HG02852 (cell line): ENCODE measurements at regions not wholly inside any gene's neighbourhood (a gene's known extent, or its start where the extent isn't known, plus 50 kb on each side); places are given as distances from the start of the nearest gene placed in this dataset.

Experiments used
- ATAC-seq: cut with Tn5 transposase; IDR thresholded peaks from one replicate; pipeline ENCODE4 v1.9.1; 2021; ENCODE audit warnings: mild to moderate bottlenecking, moderate library complexity; ENCODE audit not compliant: unreplicated experiment

DNA sequence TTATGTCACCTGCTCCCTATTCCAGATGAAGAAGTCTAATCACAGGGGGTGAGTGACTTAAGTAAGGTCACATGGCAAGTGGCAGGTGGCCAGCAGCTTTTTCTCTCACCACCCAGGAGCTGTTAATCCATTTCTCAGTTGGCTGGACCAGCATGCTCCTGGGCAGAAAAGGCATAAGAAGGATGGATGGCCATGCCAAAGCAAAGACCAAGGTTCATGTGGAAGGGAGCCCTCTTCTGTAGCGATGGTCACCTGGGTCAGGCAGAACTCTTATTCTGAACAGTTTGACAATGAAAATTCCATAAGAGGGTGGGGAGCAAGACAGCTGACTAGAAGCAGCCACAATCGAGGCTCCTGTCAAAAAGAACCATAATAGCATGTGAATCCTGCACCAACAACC is 538.1 kb downstream of the SUCLA2 start:
- no peak for ATAC-seq

DNA sequence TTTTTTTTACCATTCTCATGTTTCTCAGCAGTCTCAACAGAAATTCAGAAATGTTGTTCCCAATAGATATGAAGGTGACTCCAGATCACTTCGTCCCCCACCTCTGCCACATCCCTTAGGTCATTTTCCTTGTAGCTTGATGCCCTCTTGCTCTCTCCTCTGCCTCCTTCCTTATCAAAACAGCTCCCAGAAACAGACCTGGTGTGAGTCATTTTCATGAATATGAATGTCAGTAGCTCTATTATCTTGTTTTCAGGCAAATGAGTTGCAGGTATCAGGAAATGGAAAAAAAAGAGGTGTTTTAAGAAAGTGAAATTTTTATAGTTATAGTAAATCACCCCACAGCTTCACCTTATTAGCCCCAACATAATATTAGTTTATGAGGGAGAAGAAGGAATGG is 539.3 kb downstream of the SUCLA2 start:
- no peak for ATAC-seq

DNA sequence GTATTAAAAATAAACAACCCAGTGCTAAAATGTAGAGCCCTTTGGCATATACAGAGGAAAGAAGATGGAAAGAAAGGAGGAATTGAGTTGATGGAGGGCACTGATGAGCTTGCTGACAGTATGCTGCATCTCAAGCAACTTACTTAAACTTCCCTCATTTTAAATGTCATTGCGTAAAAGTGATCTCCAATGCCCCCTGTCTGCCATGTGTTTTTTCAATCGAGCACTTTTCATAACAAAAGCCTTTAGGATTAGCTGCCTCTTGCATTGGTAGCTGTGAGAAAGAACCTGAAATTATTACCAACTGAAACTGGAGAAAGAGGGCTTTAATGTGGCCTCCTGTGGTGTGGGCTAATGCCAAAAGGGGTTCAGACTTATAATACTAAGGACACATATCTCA is 541.6 kb downstream of the SUCLA2 start:
- no peak for ATAC-seq

DNA sequence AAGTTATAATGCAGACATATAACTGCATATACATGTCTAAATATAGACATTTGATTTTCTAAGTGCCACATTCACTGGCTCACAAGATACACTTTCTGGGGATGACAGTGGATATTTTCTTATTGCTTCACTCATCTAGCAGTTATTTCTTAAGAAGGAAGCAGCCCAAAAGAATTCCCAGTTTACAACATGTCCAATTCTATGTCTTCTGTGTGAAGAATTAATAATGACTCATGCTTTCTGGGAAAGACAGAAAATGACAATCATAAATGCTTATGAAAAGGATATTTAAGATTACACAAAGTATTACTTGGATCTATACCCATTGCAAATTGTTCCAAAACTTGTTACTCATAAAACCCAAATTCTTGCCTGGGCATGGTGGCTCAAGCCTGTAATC is 543.4 kb downstream of the SUCLA2 start:
- ATAC-seq, result no peak

DNA sequence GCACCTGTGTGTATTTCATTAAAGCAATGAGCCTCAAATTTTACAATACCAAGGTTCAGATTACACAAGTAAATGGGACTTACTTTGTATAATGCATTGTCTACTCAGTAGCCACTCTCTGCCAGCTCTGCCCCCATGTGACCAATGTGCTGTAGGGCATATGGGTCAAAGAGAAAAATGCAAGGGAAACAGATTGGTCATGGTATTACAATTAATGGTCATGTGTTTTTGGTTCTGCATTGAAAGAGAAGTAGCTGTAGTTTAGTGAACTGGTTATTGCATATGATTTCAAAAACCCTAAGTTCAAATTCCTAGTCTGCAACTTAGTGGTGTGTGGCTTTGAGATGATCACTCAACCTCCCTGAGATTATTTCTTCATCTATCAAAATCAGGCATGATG is 545.4 kb downstream of the SUCLA2 start:
- ATAC-seq, result no peak

DNA sequence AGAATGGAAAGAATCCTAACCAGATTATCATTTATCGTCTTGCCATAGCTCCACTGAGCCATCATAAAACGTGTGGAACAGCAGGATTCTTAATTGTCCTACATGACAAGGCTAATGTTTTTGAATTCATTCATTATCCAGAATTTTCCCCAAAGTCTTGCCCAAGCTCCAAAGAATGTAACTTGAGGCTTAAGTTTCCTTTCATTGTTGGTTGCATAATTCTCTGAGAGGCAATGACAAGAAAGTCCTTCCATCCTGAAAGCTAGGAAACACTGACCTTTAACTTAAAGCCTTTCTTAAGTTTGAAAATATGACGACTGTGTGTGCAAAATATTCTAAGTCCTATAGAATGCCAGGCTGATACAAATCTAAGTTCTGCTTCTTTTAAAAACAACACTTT is 546.1 kb downstream of the SUCLA2 start:
- no peak for ATAC-seq

DNA sequence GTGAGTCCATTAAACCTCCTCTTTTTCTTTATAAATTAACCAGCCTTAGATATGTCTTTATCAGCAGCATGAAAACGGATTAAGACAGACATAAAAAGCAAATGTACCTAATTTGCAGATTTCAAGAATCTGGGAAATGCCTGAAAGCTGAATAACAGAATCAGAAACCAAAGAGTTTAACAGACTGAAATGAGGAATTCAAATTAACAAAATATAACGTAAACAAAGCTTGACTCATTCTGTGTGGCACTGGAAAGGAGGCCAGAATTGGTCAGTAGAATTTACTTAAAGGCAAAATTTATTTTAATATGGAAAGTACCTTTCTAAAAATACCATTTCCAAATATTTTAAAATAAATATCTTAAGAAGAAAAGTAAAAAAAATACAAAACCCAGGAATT is 540.6 kb upstream of the HTR2A start:
- no peak for ATAC-seq

DNA sequence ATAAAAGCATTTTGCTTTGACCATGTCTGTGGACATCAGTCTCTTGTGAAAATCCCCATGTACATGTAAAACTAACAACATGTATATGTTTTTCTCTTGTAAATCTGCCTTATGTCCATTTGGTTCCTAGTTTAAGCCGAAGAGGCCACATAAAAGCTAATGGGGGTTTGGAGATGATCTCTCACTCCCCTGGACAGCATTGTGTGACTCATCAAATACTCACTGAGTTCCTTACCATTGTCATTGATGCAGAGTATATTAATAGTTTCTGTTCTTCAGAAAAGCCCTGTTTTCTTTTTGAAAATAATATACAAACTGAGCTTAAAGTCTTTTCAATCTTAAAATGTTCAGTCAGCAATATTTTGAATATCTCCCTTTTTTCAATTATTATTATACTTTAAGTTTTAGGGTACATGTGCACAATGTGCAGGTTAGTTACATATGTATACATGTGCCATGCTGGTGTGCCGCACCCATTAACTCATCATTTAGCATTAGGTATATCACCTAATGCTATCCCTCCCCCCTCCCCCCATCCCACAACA is 536.7 kb upstream of the HTR2A start:
- no peak for ATAC-seq

DNA sequence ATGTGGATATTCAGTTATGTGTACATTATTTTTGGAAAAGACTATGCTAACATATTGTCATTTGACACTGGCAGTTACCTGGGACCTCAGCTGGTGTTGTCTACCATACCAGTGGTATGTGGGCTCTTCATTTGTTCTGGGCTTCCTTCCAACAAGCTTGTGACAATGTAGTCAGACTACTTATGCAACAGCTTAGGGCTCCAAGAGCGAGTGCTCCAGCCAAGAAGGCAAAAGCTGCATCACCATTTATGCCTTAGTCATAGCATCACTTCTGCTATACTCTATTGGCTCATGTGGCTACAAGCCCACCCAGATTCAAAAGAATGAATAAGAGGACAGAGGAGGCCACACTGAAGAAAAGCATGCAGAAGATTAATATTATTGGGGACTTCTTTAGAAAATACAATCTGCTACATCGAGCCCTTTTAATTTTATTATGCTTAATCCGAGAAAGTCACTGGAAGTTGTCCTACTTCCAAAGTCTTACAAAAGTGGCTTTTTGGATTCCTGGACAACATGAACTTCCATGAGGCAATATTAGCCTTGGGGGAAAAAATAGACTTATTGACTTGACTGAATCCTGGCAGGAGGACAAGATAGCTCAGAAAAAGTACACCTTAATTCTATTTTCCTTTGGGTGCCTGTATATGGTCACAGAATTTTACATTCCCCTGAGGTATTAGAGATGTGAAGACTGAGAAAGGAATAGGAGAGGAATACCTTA is 529.4 kb upstream of the HTR2A start:
- no peak for ATAC-seq

DNA sequence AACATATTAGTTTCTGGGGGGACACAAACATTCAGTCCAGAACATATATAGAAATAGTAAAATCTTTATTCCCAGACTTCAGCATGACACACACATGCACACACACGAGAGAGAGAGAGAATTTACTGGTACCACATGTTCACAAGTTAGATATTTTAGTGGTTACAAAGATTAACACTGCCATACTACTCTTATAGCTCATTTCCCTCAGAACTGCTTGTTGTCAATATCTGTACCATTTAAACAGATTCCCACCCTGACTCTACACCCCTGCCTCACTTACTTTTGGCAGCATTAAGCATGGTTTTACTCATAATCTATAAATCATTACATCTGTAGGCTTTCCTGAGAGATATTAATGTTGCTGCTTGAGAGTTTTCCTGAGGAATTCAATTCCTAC is 524.7 kb upstream of the HTR2A start:
- no peak for ATAC-seq

DNA sequence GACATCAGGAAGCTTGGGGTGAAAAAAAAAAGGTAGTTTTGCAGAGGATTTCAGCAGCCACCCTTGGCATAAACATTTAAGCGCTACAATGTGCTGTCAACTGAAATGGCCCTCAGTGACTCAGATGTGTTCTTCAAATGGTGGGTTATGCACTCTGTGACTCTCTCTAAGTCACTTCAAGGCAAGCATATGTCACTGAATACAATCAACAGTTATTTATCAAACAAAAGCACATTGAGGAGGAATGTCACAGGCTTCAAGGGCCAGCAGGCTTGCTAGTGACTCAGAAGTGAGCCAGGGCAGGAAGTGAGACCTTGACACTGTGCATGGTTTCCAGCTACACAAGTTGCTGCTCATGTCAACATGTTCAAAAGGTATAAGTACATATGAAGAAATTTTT is 523.7 kb upstream of the HTR2A start:
- no peak for ATAC-seq

DNA sequence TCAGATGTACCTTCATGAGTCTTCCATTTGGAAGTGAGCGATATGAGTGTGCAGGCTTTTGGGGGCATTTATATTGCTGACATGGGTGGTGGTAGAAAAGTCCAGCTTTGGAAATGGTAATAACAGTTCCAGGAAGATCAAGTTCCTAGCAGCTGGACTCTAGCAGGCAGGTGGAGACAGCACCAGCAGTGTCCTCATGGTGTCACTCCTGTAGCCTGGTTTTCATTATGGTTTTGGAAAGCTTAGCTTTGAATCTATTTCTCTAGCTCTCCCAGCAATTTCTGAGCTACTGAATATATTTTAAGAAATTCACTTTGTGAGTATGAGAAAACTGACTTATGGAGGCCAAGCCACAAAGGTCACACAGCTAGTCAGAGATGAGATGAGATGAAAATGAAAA is 523.2 kb upstream of the HTR2A start:
- no peak for ATAC-seq

DNA sequence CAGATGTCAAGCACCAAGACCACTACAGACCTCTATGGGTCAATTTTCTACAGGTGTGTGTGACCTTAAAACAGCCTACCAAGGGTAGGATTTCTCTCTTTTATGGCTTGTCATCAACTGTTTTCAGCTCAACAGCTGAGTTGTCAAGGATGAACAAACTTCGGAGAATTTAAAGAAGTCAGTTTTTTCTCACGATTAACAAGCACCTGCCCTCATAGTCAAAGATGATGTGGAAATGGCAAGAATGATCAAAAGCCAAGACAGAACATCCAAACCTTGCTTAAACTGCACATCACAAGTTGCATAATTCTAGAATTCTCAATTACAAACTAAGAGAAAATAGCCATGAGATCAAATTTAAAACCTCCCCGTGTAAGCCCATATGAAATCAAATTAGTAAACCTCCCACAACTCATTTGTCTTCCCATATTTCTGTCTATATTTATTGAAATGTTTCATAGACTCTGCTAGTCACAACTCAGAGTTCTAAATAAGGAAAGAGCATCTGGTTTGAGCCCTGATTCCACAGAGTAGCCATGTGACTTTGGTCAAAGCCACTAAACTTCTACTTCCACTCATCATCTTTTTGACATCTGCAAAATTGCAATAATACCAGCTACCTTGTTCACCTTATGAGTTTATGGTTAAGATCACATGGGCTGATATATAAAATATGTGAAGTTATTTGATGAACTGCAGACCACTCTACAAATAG is 521.5 kb upstream of the HTR2A start:
- no peak for ATAC-seq

DNA sequence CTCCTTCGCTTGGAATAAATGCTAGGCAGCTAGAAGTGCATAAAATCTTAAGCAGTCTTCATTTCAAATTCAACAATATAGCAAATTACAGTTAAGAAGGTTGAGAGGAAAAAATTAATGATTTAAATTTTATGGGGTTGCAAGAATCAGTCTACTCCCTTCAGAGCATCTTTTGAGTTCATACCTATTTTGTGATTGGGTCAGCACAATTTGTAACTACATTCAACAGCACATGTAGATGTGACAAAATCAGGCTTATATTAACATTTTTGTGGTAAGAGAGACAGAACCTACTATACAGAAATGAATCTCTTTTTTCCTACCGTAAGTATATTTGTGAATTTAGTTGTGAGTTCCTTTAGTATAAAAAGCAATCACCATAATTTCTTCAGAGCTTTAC is 520.6 kb upstream of the HTR2A start:
- ATAC-seq, result no peak

DNA sequence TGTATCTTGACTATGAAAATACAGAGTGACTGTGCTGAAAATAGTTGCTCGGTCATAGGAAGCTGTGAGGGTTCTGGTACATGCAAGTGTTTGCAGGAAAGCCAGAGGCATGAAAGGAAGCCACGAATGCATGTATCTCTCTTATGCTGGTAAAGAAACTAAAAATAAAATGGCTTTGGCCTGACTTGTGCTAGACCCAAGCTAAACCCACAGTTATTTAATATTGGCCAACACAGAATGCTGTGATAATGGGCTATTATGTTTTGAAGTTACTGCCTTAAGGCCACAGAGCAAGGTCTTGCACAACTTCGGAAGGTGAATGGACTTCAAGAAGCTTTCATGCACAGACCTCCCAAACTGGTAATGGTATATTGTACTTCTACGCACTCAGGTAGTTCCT is 518.2 kb upstream of the HTR2A start:
- no peak for ATAC-seq

DNA sequence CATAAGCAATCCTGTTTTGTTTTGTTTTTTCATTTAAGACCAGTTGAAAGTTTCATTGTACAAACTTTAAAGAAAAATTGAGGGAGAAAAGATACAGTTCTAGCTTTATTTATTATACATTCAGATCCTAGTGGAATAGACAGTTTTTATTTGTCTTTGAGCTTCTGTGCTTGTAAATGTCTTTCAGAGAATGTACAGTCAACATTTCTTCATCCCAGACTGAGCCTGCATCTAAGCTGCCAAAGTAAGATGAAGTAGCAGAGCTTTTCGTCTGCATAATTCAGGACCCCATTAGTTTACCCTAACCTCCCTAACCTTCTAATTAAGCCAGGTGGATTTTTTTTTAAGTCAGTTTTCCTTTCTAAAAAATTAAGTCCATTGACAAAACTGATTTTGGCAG is 516.7 kb upstream of the HTR2A start:
- ATAC-seq, result no peak

DNA sequence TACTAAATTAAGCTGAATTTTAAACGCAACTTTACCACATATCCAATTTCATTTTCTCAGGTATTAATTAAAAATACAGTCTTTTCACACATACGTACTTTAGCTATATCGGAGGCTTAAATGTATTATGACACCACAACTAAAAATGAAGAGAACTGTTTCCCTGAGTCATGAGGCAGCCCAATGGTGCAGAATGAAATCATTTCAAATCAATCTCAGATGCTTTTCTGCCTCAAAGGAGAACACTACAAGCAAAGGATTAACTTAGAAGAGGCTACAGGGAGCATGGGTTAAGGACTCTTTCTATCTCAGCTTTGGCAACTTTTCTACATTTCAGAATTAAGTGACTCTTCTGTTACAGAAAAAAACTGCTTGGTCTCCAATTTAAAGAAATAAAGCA is 516.3 kb upstream of the HTR2A start:
- no peak for ATAC-seq

DNA sequence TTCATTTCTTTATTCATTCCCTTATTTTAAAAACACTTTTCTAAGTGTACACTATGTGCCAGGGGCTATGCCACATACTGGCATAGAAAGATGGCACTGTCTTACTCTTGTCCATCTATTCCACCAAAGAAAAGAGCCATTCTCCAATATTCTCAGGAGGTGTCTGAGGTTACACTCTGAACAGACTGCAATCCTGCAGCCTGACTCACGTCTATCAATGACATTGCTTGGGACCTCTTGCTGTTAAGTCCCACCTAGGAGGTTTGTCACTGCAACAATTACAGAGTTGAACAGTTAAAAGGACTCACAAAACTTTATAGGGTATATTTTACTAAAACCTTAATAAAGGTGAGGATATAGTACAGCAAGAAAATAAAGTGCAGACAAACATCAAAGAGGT is 512.9 kb upstream of the HTR2A start:
- ATAC-seq, result no peak

DNA sequence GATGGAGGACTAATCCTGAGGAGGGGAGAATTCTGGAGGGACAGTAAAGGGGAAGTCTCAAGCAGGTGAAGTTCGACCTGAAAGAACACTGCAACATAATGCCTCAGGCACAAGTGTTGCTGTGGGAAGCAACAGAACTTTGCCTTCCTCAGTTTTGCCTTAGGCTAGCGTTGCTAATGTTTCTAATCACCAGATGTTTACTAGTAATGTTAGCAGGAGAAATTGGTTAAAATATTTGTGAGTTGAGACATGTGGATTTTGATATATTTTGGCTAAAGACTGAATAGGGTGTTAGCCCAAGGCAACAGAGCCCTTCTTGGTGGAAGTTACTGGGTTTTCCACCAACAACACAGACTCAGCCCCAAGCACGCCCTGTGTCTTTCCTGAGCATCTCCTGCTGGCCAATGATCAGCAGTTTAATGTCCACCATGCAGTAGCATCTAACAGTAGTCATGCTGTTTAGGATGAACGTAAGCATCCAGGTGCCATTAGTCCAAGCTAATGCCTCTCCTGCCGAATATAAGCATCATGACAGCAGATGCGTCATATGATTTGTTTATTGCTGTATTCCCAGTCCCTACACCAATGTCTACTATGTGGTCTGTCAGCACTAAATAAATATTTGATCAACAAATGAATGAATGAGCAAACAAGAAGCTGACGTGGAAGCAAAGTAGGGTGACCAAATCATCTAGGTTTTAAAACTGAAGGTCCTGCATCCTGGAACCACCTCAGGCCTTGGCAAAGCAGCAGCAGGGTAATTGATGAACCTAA is 511.9 kb upstream of the HTR2A start:
- no peak for ATAC-seq

DNA sequence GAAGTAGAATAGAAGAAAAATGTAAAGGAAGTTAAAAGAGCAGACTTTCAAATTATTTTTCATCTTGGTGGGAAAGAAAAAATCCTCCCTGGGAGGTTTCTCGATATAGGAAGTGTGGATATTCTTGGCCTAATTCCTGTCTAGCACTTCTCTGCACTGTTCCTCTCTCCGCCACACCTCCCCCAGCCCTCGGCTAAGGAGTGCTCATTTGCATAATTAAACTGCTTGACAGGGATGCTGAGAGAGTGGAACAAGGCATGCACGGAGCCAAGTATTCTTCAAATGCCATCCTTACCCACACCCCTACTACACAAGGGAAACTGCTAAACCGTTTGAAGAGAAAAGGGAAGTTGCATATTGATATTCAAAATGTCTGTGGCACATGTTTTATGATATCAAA is 511.0 kb upstream of the HTR2A start:
- no peak for ATAC-seq

DNA sequence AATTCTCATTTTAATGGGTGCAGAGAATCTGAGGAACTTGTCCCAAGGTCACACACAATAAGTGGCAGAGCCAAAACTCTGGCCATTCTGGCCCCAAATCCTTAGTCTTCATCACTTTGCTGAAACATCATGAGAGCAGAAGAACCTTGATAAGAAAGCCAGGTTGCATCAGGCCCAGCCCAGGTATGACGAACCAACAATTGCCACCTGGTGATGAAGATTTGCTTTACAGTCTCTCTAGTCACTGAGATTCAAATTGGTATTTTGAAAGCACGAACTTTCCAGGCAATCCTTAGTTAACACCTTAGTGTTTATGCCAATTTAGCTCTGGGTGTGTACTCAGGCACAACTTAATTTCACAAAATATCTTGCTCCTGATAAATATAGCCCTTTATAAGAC is 502.7 kb upstream of the HTR2A start:
- no peak for ATAC-seq

DNA sequence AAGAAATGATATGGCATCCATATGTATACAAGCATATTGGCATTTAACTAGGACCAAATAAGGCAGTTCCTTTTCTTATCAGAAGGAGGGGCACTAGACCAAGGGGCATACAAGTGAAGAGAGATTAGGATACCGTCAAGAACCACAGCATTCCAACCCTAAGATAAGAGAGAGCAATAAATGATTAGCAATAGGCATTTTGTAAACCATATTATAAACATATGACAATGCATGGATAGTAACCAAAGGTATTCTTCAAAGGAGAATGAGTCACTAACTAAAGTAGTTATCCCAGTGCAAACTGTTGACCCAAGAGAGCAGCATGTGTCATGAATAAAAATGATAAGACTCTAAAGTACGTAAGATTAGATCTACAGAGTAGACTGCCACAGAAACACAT is 500.9 kb upstream of the HTR2A start:
- no peak for ATAC-seq
